Activated CD4-positive, alpha-beta T cell treated with anti-CD3 and anti-CD28 coated beads for 1 hour (primary cell): ENCODE measurements at regions not wholly inside any gene's neighbourhood (a gene's known extent, or its start where the extent isn't known, plus 50 kb on each side); places are given as distances from the start of the nearest gene placed in this dataset.
"Not testable (repeated sequence)": the region's sequence is repeated elsewhere in the genome, so short reads cannot be mapped to it uniquely, and the experiment has no call there.

Source experiments
- DNase-seq: peaks from one replicate; pipeline ENCODE4 v3.0.0-alpha.2; 2020

GRCh38 chr13:71382285-71382684 lies 484.7 kb downstream of the DACH1 start:
- DNase-seq, result no peak

DNA sequence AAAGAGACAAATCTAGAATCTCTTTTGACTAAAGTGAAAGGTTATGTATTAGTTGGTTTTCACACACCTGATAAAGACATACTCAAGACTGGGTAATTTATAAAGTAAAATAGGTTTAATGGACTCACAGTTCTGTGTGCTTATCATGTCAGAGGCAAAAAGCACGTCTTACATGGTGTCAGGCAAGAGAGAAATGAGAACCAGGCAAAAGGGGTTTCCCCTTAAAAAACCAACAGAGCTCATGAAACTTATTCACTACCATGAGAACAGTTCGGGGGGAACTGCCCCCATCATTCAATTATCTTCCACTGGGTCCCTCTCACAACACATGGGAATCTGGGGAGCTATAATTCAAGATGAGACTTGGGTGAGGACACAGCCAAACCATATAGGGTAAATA lies 486.8 kb downstream of the DACH1 start:
- no peak for DNase-seq

DNA sequence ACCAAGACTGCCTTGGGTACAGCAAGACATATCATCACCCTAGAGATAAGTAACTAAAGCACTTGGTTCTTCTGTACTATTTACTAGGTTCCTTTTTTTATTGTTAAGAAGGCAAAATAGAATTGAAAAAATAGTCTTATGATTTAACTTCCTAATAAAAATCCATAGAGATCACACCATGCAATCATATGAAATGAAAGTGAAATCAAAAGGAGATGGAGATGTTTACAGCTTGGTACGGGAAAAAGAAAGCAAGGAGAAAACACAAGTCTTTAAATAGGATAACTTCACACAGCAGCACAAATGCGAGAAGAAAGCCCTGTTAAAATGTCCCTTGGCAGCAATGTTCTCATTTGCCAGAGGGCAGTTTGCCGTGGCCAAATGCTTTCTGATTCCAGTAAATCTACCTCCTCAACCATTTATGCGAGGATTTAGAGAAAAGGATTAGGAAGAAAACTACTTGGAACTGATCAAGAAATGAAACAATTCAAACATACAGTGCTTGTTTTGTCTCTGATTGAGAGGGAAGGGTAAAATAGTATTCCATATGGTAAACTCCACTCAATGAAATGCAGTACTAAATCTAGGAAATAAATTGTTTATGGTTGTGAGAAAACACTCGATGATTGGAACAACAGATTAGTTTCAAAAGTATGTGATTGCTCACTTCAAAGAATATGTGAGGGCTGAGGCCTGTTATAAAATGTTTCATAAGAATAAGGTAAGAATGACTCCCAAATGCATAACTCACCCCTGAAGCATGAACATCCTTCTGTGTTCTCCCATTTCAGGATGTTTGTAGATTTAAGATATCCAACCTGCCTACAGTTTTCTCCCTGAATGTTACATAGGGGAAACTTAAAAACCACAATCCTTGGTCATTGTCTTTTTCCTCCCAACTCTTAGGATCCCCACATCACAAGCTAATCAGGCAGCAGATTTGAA lies 487.8 kb downstream of the DACH1 start:
- no peak for DNase-seq

DNA sequence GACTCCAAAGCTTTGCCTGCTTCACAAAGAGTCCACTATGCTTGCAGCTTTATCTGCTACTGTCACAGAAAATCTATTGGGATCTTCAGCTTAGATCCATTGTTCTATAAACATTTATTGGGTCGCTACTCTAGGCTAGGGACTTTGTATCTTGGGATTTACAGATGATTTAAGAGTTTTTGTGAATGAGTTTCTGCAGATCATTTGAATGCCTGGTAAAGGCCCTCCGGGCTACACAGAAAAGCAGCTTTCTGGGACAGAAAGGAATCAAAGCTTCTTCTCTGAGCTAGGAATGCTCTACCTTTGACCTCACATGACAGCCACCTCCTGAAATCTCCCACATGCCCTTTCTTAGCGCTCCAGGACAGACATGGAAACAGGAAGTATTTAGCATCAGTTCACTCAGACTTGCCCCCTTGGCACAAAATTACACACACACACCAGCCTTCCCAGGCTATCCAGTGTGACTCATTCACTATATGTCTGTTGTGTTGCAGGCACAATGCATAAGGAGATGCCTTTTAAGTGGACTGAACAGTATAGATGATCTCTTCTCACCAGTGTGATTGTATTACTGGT lies 492.4 kb downstream of the DACH1 start:
- no peak for DNase-seq

GRCh38 chr13:71368336-71368735 lies 498.7 kb downstream of the DACH1 start:
- DNase-seq, result no peak

- no peak for DNase-seq
Measured at GRCh38 chr13:71360041-71360440, 507.0 kb downstream of the DACH1 start.

DNA sequence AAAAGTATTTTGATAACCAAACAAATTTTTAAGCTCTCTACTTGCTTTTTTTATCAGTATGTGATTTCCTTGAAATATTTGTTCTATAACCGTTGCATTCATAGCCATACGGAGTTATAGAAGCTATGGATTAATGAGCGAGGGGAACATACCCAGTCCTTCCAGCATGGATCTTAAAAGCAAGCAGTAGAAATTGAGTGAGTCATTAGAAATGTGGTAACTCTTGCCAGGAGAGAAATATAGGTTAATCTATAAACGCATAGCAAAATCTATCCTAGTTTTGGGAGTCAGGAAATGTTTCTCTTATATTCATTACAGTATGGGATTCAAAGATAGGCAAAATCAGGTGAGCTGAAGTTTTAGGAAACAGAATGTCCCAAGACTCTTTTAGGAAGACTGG lies 507.4 kb downstream of the DACH1 start:
- DNase-seq, result no peak

- no peak for DNase-seq
Measured at GRCh38 chr13:71358218-71358617, 508.8 kb downstream of the DACH1 start.

- DNase-seq, result no peak
Measured at GRCh38 chr13:71355010-71355409, 512.0 kb downstream of the DACH1 start.

- DNase-seq, result no peak
Measured at GRCh38 chr13:71350886-71351285, 516.1 kb downstream of the DACH1 start.

DNA sequence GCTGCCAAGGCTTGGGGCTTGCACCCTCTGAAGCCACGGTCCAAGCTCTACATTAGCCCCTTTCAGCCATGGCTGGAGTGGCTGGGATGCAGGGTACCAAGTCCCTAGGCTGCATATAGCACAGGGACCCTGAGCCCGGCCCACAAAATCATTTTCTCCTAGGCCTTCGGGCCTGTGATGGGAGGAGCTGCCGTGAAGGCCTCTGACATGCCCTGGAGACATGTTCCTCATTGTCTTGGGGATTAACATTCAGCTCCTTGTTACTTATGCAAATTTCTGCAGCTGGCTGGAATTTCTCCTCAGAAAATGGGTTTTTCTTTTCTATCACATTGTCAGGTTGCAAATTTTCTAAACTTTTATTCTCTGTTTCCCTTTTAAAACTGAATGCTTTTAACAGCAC lies 521.1 kb downstream of the DACH1 start:
- DNase-seq, result not testable (repeated sequence)

DNA sequence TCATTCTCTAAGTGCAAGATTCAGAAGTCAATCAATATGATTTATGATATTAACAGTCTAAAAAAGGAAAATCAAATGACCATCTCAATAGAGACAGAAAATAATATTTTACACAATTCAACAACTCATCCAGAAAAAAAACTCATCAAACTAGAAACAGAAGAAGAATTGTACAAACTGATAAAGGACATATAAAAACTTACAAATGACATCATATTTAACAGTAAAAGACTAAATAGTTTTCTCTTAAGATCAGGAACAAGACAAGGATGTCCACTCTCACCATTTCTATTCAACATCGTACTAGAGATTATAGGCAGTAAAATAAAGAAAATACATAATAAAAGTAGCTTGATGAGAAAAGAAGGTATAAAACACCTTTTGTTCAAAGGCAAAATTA lies 527.3 kb downstream of the DACH1 start:
- DNase-seq, result no peak

DNA sequence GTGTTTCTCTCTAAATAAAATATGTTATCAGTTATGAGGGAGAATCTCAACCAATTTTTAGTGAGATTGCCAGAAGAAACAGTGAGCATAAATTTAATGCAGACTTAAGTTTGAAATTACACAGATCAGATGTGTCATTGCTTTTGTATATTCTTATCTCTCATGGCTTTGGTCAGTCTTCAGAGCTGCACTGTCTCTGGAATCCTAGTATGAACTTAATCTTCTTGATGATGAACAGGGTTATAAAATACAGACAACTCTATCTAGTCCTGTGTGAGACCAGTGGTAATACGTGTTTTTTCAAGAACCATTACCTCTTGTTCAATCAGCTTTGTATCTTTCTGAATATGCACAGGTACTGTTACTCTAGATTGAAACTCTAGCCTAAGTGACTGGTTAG lies 528.0 kb downstream of the DACH1 start:
- no peak for DNase-seq

DNA sequence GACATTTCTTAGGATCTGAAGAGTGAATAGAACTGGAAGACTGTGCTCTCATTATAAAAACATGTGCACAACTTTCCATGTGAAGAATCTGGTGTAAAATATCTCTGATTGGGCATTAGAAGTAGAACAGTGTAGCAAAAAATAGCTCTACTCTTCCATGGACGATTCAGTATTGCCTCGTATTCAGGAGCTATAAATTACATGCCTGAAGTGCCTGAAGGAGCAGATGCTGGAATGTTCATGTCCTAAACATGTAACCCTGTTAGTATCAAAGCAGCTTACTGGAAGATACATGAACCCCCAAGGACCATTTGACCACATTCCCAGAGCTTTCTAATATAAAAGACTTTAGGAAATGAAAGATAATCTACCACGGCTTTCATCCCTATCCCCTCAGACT lies 528.9 kb downstream of the DACH1 start:
- DNase-seq, result no peak

DNA sequence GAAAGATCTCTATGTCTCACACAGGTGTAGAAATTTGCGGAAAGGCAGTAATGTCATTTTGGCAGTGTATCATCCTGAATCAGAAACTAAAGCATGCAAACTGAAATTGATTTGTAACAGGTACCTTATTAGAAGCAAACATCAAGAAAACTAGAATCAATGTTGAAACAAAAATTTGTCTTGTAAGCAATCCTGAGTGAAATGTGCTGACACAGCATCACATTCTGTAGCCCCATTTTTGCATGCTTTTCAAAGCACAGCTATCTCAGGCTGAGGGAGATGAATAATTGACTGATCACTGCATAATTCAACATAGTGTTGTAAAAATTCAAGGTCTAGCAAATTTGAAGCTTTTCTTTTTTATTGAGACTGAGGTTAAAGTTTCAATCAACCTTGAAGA lies 539.7 kb downstream of the DACH1 start:
- DNase-seq, result no peak

DNA sequence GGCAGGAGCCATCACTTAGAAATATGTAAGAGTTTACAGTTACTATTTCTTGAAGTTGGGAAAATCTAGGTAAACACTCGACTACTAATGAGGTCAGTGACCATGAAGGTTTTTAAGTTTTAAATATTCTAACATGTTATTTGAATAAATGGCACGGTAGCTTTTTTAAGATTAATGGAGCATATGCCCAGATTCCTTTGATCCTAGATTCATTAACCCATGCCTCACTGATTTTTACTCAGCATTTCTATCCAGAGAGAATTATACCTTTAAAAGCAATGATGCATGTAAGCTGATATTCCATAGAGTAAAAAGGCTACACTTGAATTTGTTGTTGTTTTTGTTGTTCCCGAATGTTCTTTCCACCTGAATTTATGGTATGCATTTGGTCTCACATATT lies 541.4 kb downstream of the DACH1 start:
- no peak for DNase-seq

- DNase-seq, result no peak
Measured at GRCh38 chr13:71323266-71323665, 543.7 kb downstream of the DACH1 start.

DNA sequence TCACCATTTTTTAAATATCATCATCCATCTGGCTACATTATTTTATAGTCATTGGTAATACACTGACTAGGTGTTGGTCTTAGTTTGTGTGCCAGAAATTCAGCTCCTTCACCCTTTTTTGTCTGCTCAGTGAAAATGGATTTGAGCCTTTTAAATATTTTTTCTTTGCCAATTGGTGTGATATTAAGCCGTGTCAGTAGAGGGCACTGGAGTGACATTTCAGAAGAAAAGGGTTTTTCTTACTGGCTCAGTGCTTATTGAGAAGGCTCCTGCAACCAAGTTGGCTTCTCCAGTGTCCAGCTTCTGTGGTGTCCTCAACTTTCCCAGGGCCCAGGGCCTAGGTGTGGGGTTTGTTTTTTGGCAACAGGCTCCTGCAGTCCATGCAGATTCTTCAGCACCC lies 546.6 kb downstream of the DACH1 start:
- no peak for DNase-seq

GRCh38 chr13:71316792-71317363 lies 550.1 kb downstream of the DACH1 start:
- no peak for DNase-seq

DNA sequence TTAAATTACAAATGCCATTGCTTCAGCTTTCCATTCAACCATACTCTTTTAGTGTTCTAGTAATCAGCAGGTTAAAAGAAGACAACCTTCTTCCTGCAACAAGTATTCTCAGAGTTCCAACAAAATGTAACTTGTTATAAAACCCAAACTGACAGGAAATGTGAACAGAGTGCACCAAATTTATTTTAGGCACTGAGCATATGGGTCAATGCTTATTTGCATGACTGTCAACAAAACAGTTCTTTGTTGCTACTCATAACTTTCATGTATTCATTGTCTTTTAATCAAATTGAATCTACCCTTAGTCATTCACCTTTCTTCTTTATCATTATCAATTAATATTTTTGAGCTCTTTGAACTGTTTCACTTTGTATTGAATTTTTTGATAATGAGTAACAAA lies 554.1 kb downstream of the DACH1 start:
- no peak for DNase-seq

GRCh38 chr13:71309905-71310304 lies 557.1 kb downstream of the DACH1 start:
- no peak for DNase-seq

GRCh38 chr13:71306821-71307220 lies 560.2 kb downstream of the DACH1 start:
- DNase-seq, result no peak

GRCh38 chr13:71304861-71305260 lies 562.1 kb downstream of the DACH1 start:
- DNase-seq, result no peak

GRCh38 chr13:71303144-71303543 lies 563.9 kb downstream of the DACH1 start:
- DNase-seq, result no peak
